Peyer's patch (tissue), 4 donors: ENCODE measurements at regions not wholly inside any gene's neighbourhood (a gene's known extent, or its start where the extent isn't known, plus 50 kb on each side); places are given as distances from the start of the nearest gene placed in this dataset.

Experiments
- CTCF ChIP-seq, 6 experiments: fragments of 450-650 bp in 4 of 6; fragments of 200-600 bp in 2 of 6; sonication (generic) in 1 of 6; IDR thresholded peaks; one replicate each; pipeline ENCODE4 v1.5.1; 2017 to 2019; ENCODE audit warnings: antibody characterized with exemption in 6 of 6, mild to moderate bottlenecking in 3 of 6, moderate library complexity in 1 of 6
- POLR2A ChIP-seq, 2 donors: fragments of 450-650 bp; IDR thresholded peaks; one replicate each; pipeline ENCODE4 v1.5.1; 2017; ENCODE audit warnings: antibody characterized with exemption in 2 of 2, mild to moderate bottlenecking in 2 of 2, moderate library complexity in 2 of 2

GRCh38 chr5:99116526-99116925 is 187.7 kb upstream of the CHD1 start:
- TF ChIP-seq CTCF (IDR thresholded peaks at IDR 0.05) = no peak
- TF ChIP-seq POLR2A (IDR thresholded peaks at IDR 0.05) = no peak
